ENCODE measurements at regions not wholly inside any gene's neighbourhood (a gene's known extent, or its start where the extent isn't known, plus 50 kb on each side); places are given as distances from the start of the nearest gene placed in this dataset.
A peak's percentile ranks its signal among the peaks of the same experiment; 100 is the strongest.

DNA sequence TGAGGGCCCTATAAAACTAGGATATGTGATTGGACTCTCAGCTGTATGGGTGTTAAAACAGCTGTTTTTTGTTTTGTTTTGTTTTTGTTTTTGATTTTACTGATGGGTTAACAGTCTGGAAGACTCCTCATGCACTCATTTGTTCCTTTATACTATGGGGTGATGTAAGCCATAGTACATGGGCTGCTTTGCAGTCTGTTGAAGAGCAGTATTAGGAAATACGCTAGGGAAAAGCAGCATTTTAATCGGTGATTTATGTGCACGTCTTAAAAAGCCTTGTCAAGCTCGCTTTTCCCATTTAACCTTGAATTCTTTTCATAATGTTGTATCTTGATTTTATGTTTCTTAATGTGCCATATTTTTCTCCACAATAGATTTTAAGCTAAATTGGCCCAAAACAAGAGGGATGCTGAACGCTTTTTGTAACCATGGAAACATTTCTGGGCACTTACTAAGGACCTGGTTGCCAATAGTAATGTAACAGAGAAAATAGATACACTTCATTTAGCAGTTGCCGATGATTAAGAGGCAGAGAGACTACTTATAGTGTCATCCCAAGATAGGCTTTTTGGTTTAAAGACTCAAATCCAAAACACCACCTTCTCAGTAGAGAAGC is 244.0 kb downstream of the SNAPC1 start:
- DNase-seq (ENCODE audit: low read depth), result no peak

DNA sequence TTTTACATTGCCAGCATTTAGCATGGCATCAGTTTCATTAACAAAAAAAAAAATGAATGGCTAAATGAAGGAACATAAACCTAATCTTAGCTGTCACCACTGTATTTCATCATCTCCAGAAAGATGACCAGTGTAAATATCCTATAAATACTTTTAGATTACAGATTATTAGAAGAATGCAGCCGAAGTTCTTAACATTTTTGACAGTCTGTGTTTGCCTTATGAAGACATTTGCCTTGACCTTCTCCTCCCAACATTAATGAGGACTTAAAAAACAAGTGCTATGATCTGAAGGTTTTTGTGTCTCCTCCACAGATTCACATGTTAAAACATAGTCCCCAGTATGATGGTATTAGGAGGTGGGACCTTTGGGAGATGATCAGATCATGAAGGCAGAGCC is 253.0 kb downstream of the SNAPC1 start:
- DNase-seq (ENCODE audit: low read depth), result no peak

GRCh38 chr14:62015945-62016344 is 253.7 kb downstream of the SNAPC1 start:
- peak; percentile 21 for DNase-seq (ENCODE audit: low read depth)

DNA sequence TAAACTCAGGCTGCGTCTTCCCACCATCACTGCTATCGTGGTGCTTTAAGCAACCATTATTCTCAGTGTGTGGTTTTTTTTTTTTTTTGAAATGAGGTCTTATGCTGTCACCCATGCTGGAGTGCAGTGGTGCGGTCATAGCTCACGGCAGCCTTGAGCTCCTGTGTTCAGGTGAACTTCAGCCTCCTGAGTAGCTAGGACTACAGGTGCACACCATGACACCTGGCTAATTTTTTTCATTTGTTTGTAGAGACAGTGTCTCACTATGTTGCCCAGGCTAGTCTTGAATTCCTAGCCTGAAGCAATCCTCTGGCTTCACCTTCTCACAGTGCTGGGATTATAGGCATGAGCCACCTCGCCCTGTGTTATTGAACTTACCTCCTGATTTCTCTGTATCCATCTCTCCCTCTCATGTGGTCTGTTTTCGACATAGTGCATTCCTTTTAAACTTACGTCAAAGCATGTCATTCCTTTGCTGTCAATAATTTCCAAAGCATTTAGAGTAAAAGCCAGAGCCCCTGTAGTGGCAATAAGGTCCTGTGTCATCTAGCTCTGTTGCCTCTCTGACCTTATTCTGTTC is 255.5 kb downstream of the SNAPC1 start:
- DNase-seq (ENCODE audit: low read depth), result no peak

DNA sequence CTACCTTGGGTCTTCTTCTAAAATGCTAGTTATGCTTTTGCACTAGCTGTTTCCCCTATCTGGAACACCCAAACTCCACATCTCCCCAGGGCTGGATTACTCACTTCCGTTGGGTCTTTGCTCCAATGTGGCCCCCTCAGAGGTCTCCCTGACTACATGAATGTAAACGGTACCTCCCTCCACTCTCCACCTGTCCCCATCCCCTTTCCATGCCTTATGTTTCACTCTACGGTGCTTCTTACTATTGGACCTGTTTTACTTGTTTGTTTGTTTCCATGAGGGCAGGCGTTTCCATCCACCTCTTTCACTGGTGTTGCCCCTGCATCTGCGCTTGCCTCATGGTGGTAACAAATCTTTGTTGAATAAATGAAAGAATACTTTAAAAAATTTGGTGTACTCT is 256.4 kb downstream of the SNAPC1 start:
- peak; percentile 32 for DNase-seq (ENCODE audit: low read depth)

DNA sequence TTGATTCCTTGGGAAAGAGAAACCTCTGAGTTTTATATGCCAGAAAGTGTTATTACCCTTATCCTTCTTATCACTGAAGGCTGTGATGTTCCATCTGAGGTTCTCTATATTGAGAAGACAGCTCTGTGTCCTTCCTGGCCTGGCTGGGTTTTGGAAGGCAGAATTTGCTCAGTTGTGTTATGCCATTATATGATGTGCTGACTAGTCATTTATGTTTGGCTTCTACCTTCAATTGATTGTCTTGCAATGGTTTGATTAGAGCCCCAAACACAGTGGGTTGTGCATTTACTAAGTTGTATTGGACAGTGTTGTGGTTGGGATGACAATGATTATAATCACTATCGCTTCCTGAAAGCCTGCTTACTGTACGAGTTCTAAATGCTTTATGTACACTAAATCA is 265.7 kb downstream of the SNAPC1 start:
- DNase-seq (ENCODE audit: low read depth), result no peak

DNA sequence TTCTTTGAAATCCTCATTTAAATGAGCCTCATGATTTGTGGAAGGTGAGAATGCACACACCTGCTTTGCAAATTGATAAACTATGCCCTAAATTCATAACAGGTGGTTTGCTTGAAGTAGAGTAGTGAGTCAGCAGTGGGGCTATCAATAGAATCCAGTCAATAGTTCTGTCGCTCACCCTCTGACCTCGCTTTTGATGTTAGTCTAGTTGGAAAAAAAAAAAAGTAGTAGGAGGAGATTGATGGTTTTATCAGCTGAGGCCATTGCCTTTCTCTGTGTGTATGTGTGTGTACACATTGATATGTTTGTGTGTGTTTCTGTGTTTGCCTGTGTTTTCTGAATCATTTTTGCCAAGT is 267.3 kb downstream of the SNAPC1 start:
- no peak for DNase-seq (ENCODE audit: low read depth)

GRCh38 chr14:62030387-62030786 is 268.2 kb downstream of the SNAPC1 start:
- no peak for DNase-seq (ENCODE audit: low read depth)

- peak; percentile 20 for DNase-seq (ENCODE audit: low read depth)
Measured at GRCh38 chr14:62031504-62031903, 269.3 kb downstream of the SNAPC1 start.

DNA sequence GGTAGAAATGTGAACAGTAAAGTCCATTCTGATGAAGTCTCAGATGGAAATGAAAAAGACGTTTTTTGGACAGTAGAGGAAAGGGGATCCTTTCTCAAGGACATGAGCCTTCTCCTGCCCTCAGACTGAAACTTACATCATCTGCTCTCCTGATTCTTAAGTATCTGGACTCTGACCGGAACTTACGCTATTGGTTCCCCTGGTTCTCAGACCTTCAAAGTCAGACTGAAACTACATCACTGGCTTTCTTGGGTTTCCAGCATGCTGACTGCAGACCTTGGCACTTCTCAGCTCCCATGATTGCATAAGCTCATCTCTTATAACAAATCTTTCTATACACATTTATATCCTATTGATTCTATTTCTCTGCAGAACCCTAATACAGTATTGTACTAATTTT is 291.0 kb downstream of the SNAPC1 start:
- DNase-seq (ENCODE audit: low read depth), result no peak

DNA sequence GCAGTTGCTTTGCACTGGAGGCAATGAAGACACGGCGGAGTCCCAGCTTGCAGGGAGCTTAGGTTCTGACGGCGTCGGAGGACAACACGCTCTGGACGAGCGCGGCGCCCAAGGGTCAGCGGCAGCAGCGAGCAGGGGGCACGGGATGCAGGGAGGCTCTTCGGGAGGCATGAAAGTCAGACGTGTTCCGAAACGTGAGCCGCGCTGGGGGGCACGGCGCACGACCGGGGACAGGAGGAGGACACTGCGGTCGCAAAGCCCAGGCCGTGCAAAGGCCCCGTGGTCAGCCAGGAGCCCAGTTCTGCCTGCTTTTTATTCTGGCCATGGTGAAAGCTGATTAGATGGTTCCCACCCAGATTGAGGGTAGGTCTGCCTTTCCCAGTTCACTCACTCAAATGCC is 294.6 kb downstream of the SNAPC1 start:
- DNase-seq (ENCODE audit: low read depth), result no peak

GRCh38 chr14:62062645-62063044 is 300.4 kb downstream of the SNAPC1 start:
- no peak for DNase-seq (ENCODE audit: low read depth)

GRCh38 chr14:62064751-62065323 is 302.6 kb downstream of the SNAPC1 start:
- DNase-seq (ENCODE audit: low read depth), result no peak

DNA sequence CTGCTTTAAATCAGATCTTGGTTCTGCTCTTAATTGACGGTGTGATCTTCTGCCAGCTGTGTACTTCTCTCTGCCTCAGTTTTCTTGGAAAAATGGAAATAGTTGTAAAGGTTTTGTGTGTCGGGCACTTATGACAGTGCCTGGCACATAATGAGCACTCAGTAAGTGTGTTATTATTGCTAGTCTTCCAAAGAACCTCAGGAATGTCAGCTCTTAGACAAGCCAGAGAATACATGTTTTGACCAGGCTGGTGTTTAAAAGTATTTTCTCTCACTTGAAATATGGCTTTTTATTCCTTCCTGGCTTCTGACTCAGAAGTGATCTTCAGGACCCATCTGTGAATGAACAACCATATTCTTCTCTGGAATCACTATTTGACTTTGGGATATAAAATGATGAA is 304.1 kb downstream of the SNAPC1 start:
- no peak for DNase-seq (ENCODE audit: low read depth)

DNA sequence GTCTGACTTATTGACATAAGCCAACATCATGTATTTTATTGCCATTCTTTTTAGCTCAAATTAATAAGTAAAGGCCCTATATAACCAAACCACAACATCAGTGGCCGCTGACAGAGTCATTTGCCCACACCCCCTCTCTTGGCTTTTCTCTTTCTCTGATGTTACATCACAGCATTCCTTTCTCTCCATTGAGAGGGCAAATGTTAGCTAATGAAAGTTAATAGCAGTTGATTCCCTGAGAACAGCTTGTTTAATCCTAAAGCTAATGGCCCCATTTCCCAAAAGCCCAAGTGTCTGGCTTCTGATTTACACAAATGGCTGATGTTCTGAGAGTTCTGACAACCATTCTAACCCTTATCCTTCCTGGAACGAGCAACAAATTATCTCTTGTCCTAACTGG is 308.8 kb downstream of the SNAPC1 start:
- DNase-seq (ENCODE audit: low read depth), result no peak

- DNase-seq (ENCODE audit: low read depth), result no peak
Measured at GRCh38 chr14:62076368-62076767, 314.1 kb downstream of the SNAPC1 start.

DNA sequence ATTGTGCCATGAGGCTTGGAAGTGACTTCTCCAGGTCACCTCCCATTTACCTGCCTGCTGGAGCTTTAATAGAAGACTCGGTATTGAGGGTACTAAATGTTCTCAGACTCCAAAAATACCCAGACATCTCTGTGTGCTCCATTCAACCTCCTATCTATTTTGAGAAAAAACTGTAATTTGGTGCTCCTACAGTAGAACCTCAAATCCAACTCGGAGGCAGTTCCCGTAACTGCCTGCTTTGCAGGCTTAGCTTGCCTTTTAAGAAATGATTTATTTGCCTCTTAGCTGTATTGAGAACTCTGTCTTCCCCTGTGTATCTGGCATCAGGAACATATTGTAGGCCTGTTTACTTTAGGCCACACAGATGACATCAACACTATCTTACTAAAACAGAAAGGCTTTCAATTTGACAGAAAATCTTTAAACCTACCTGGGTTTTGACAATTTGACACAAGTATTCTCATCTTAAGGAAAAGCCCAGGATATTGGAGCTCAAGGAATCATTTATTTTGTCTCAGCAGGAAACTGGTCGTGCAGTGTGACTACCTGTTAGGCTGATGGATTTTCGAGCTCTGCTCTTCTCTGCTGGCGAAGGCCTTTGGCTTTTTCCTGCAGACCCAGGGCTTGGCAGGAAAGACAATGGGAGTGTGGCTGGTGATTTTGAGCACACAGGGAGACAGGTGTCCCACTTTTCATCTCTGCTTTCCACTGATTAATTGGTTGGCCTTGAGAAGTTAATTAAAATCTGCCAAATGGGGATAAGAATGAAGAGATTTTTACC is 314.8 kb downstream of the SNAPC1 start:
- DNase-seq (ENCODE audit: low read depth), result no peak

- DNase-seq (ENCODE audit: low read depth), result no peak
Measured at GRCh38 chr14:62077676-62078261, 315.5 kb downstream of the SNAPC1 start.

DNA sequence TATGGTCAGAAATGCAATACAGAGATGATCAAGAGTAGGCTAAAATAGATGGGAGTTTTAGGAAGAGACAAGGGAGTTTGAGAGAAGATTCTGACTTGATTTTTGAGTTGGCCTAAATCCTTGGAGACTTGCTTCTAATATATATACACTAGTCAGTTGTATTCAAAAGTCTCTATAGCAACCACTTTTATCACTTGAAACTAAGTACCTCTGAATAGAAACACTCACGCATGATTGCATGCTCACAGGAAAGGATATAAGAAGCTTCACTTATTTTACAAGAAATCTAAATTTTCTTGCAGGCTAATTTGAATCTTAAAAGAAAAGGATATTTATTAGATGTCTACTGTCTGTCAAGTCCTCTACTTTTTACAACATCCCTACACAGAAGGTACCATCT is 316.8 kb downstream of the SNAPC1 start:
- DNase-seq (ENCODE audit: low read depth), result no peak

GRCh38 chr14:62081012-62081612 is 318.9 kb downstream of the SNAPC1 start:
- no peak for DNase-seq (ENCODE audit: low read depth)

GRCh38 chr14:62081951-62082350 is 319.7 kb downstream of the SNAPC1 start:
- DNase-seq (ENCODE audit: low read depth), result no peak

DNA sequence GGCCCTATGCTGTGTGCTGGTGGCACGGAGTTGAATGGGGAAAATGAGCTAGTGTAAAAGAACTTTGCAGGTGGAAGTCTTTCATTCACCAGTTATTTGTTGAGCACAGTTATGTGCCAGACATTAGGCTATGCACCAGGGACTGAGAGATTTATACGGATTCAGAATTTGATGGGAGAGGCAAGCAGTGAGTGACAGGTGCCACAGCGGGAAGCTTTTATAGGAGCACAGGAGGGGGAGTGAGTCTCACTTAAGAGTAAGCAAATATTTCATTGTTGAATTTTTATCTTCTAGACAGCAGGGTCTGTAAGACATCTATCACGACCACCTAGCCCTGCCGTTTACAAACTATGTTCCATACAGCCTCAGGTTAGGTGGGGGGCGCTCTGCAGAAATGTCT is 320.6 kb downstream of the SNAPC1 start:
- no peak for DNase-seq (ENCODE audit: low read depth)
